HG03558 (cell line): ENCODE measurements at regions not wholly inside any gene's neighbourhood (a gene's known extent, or its start where the extent isn't known, plus 50 kb on each side); places are given as distances from the start of the nearest gene placed in this dataset.

Source experiments
- ATAC-seq: cut with Tn5 transposase; IDR thresholded peaks from one replicate; pipeline ENCODE4 v1.9.1; 2021; ENCODE audit warnings: moderate number of reproducible peaks; ENCODE audit not compliant: unreplicated experiment; ENCODE audit errors: extremely low read depth

GRCh38 chr9:99721898-99722297 lies 99.8 kb upstream of the NR4A3 start:
- no peak for ATAC-seq

GRCh38 chr9:99722877-99723276 lies 98.8 kb upstream of the NR4A3 start:
- ATAC-seq: no peak

GRCh38 chr9:99724640-99725039 lies 97.0 kb upstream of the NR4A3 start:
- ATAC-seq: no peak

- no peak for ATAC-seq
Observed at GRCh38 chr9:99725852-99726251, 95.8 kb upstream of the NR4A3 start.

- no peak for ATAC-seq
Observed at GRCh38 chr9:99726758-99727157, 94.9 kb upstream of the NR4A3 start.

- no peak for ATAC-seq
Observed at GRCh38 chr9:99730062-99730461, 91.6 kb upstream of the NR4A3 start.

GRCh38 chr9:99731950-99732349 lies 89.7 kb upstream of the NR4A3 start:
- no peak for ATAC-seq

- ATAC-seq: no peak
Observed at GRCh38 chr9:99732715-99733114, 89.0 kb upstream of the NR4A3 start.

- ATAC-seq: no peak
Observed at GRCh38 chr9:99735041-99735440, 86.6 kb upstream of the NR4A3 start.

- ATAC-seq: no peak
Observed at GRCh38 chr9:99736291-99736690, 85.4 kb upstream of the NR4A3 start.

- ATAC-seq: no peak
Observed at GRCh38 chr9:99737649-99738048, 84.0 kb upstream of the NR4A3 start.

- no peak for ATAC-seq
Observed at GRCh38 chr9:99743006-99743405, 78.7 kb upstream of the NR4A3 start.

- no peak for ATAC-seq
Observed at GRCh38 chr9:99743455-99743854, 78.2 kb upstream of the NR4A3 start.

GRCh38 chr9:99744132-99744531 lies 77.6 kb upstream of the NR4A3 start:
- ATAC-seq: no peak

GRCh38 chr9:99745085-99745484 lies 76.6 kb upstream of the NR4A3 start:
- ATAC-seq: no peak

GRCh38 chr9:99746406-99746805 lies 75.3 kb upstream of the NR4A3 start:
- no peak for ATAC-seq

GRCh38 chr9:99748266-99748665 lies 73.4 kb upstream of the NR4A3 start:
- ATAC-seq: no peak

- ATAC-seq: no peak
Observed at GRCh38 chr9:99748676-99749075, 73.0 kb upstream of the NR4A3 start.

GRCh38 chr9:99749641-99750040 lies 72.0 kb upstream of the NR4A3 start:
- ATAC-seq: no peak

- no peak for ATAC-seq
Observed at GRCh38 chr9:99750526-99750925, 71.2 kb upstream of the NR4A3 start.

GRCh38 chr9:99752417-99753109 lies 69.1 kb upstream of the NR4A3 start:
- no peak for ATAC-seq

- no peak for ATAC-seq
Observed at GRCh38 chr9:99753436-99753835, 68.2 kb upstream of the NR4A3 start.

GRCh38 chr9:99760421-99760820 lies 61.3 kb upstream of the NR4A3 start:
- ATAC-seq: no peak
